ENCODE measurements at regions not wholly inside any gene's neighbourhood (a gene's known extent, or its start where the extent isn't known, plus 50 kb on each side); places are given as distances from the start of the nearest gene placed in this dataset.

GRCh38 chr1:216847397-216848036 lies 124.3 kb upstream of the ESRRG start:
- TF ChIP-seq CTCF (IDR thresholded peaks at IDR 0.05) (no peak), POLR2A (IDR thresholded peaks at IDR 0.05) (no peak), POLR2AphosphoS5 (IDR thresholded peaks at IDR 0.05) (no peak), EP300 (IDR thresholded peaks at IDR 0.05) (no peak)
